Osteocyte (in vitro differentiated cells): ENCODE measurements at regions not wholly inside any gene's neighbourhood (a gene's known extent, or its start where the extent isn't known, plus 50 kb on each side); places are given as distances from the start of the nearest gene placed in this dataset.

Source experiments
- DNase-seq: peaks from one replicate; pipeline ENCODE4 v3.0.0; 2021; ENCODE audit warnings: mixed read lengths; ENCODE audit not compliant: unreplicated experiment; ENCODE audit errors: extremely low spot score
- H3K27ac Mint-ChIP-seq: one replicate; pipeline ENCODE4 v1.8.0; 2021; ENCODE audit warnings: mild to moderate bottlenecking, mixed read lengths; ENCODE audit not compliant: unreplicated experiment
- H3K27me3 Mint-ChIP-seq: one replicate; pipeline ENCODE4 v1.8.0; 2021; ENCODE audit warnings: mixed read lengths; ENCODE audit not compliant: unreplicated experiment
- H3K36me3 Mint-ChIP-seq: one replicate; pipeline ENCODE4 v1.8.0; 2021; ENCODE audit warnings: mixed read lengths; ENCODE audit not compliant: unreplicated experiment
- H3K4me1 Mint-ChIP-seq: one replicate; pipeline ENCODE4 v1.8.0; 2021; ENCODE audit warnings: mixed read lengths; ENCODE audit not compliant: unreplicated experiment
- H3K4me3 Mint-ChIP-seq: one replicate; pipeline ENCODE4 v1.8.0; 2021; ENCODE audit warnings: mild to moderate bottlenecking, moderate library complexity, mixed read lengths; ENCODE audit not compliant: unreplicated experiment
- H3K9me3 Mint-ChIP-seq: one replicate; pipeline ENCODE4 v1.8.0; 2021; ENCODE audit warnings: mixed read lengths; ENCODE audit not compliant: unreplicated experiment
- CTCF ChIP-seq: fragments of 200-600 bp; sonication (generic); IDR thresholded peaks from 2 replicates; pipeline ENCODE4 v1.5.0; 2021; ENCODE audit warnings: antibody characterized with exemption, mild to moderate bottlenecking, moderate library complexity

- TF ChIP-seq CTCF, result no peak
- no peak overlapping the region for H3K4me3 Mint-ChIP-seq
- DNase-seq, result no peak
- H3K36me3 Mint-ChIP-seq, result no peaks in the 10 kb centered on the region
- no peaks in the 10 kb centered on the region for H3K4me1 Mint-ChIP-seq
- H3K27ac Mint-ChIP-seq, result no peak overlapping the region
- H3K9me3 Mint-ChIP-seq, result peaks cover 14% of the 10 kb centered on the region
- no peaks in the 10 kb centered on the region for H3K27me3 Mint-ChIP-seq
These were observed 351.0 kb downstream of the GASK1B start for GRCh38 chr4:157821814-157822213.

- Mint-ChIP-seq H3K27me3 (no peaks in the 10 kb centered on the region), H3K27ac (no peak overlapping the region), H3K4me3 (no peak overlapping the region), H3K9me3 (peaks cover 5% of the 10 kb centered on the region), H3K4me1 (no peaks in the 10 kb centered on the region), H3K36me3 (no peaks in the 10 kb centered on the region)
- no peak for DNase-seq
- no peak for TF ChIP-seq CTCF
These were observed 352.9 kb downstream of the GASK1B start for GRCh38 chr4:157819693-157820464.

GRCh38 chr4:157818946-157819692 is 353.7 kb downstream of the GASK1B start:
- TF ChIP-seq CTCF, result no peak
- Mint-ChIP-seq H3K36me3 (no peaks in the 10 kb centered on the region), H3K9me3 (peaks cover 6% of the 10 kb centered on the region), H3K4me1 (no peaks in the 10 kb centered on the region), H3K4me3 (no peak overlapping the region), H3K27me3 (no peaks in the 10 kb centered on the region), H3K27ac (no peak overlapping the region)
- DNase-seq, result no peak

GRCh38 chr4:157810137-157810774 is 362.6 kb downstream of the GASK1B start:
- TF ChIP-seq CTCF, result no peak
- Mint-ChIP-seq H3K4me1 (peaks cover 9% of the 10 kb centered on the region), H3K9me3 (peaks cover 20% of the 10 kb centered on the region), H3K36me3 (no peaks in the 10 kb centered on the region), H3K27ac (no peak overlapping the region), H3K27me3 (no peaks in the 10 kb centered on the region), H3K4me3 (no peak overlapping the region)
- no peak for DNase-seq
